Astrocyte (in vitro differentiated cells and primary cell): ENCODE measurements at regions not wholly inside any gene's neighbourhood (a gene's known extent, or its start where the extent isn't known, plus 50 kb on each side); places are given as distances from the start of the nearest gene placed in this dataset.

Experiments used
- DNase-seq: peaks from one replicate; pipeline ENCODE4 v3.0.0-alpha.2; 2010; ENCODE audit warnings: low read depth
- FAIRE-seq: peaks from 2 replicates; lab custom pipeline; 2011; peaks lifted over from hg19 to GRCh38; lab: Jason Lieb, UNC
- H2AFZ ChIP-seq: 2 replicates; pipeline ENCODE4 v1.6.0; 2012; ENCODE audit warnings: low read depth, low read length, inconsistent platforms
- H3K27ac ChIP-seq: 2 replicates; pipeline ENCODE4 v1.5.1; 2011; ENCODE audit warnings: low read depth, low read length, inconsistent platforms
- H3K27me3 ChIP-seq: 2 replicates; pipeline ENCODE4 v1.6.0; 2011; ENCODE audit warnings: low read length, inconsistent platforms; ENCODE audit not compliant: insufficient read depth
- H3K36me3 ChIP-seq: 2 replicates; pipeline ENCODE4 v1.5.1; 2011; ENCODE audit warnings: low read length, inconsistent platforms; ENCODE audit not compliant: insufficient read depth
- H3K4me1 ChIP-seq: 2 replicates; pipeline ENCODE4 v1.5.1; 2011; ENCODE audit warnings: low read length, inconsistent platforms; ENCODE audit not compliant: insufficient read depth
- H3K4me2 ChIP-seq: 2 replicates; pipeline ENCODE4 v1.6.0; 2012; ENCODE audit warnings: low read length, inconsistent platforms
- H3K4me3 ChIP-seq: 2 replicates; pipeline ENCODE4 v1.5.1; 2011; ENCODE audit warnings: low read depth, mild to moderate bottlenecking, low read length, inconsistent platforms; ENCODE audit not compliant: insufficient read depth
- H3K79me2 ChIP-seq: 2 replicates; pipeline ENCODE4 v1.6.0; 2012; ENCODE audit warnings: mild to moderate bottlenecking, low read length, inconsistent platforms; ENCODE audit not compliant: insufficient read depth
- H3K9ac ChIP-seq: 2 replicates; pipeline ENCODE4 v1.6.0; 2012; ENCODE audit warnings: mild to moderate bottlenecking, low read length, inconsistent platforms
- H3K9me3 ChIP-seq: 2 replicates; pipeline ENCODE4 v1.5.1; 2012; ENCODE audit warnings: low read depth, mild to moderate bottlenecking, low read length, inconsistent platforms; ENCODE audit not compliant: insufficient read depth
- H4K20me1 ChIP-seq: 2 replicates; pipeline ENCODE4 v1.6.0; 2012; ENCODE audit warnings: low read length, inconsistent platforms; ENCODE audit not compliant: insufficient read depth
- H3K27ac Mint-ChIP-seq: one replicate; pipeline ENCODE4 v1.8.0; 2021; ENCODE audit warnings: mild to moderate bottlenecking, mixed read lengths; ENCODE audit not compliant: unreplicated experiment
- H3K27me3 Mint-ChIP-seq: one replicate; pipeline ENCODE4 v1.8.0; 2021; ENCODE audit warnings: low read depth, mixed read lengths; ENCODE audit not compliant: unreplicated experiment
- H3K36me3 Mint-ChIP-seq: one replicate; pipeline ENCODE4 v1.8.0; 2021; ENCODE audit warnings: low read depth, mixed read lengths; ENCODE audit not compliant: unreplicated experiment
- H3K4me1 Mint-ChIP-seq: one replicate; pipeline ENCODE4 v1.8.0; 2021; ENCODE audit warnings: low read depth, mixed read lengths; ENCODE audit not compliant: unreplicated experiment
- H3K4me3 Mint-ChIP-seq: one replicate; pipeline ENCODE4 v1.8.0; 2021; ENCODE audit warnings: mild to moderate bottlenecking, moderate library complexity, mixed read lengths; ENCODE audit not compliant: unreplicated experiment
- H3K9me3 Mint-ChIP-seq: one replicate; pipeline ENCODE4 v1.8.0; 2021; ENCODE audit warnings: mild to moderate bottlenecking, mixed read lengths; ENCODE audit not compliant: unreplicated experiment
- CTCF ChIP-seq: IDR thresholded peaks from 2 replicates; pipeline ENCODE4 v1.5.1; 2011; ENCODE audit warnings: low read depth, mild to moderate bottlenecking, inconsistent platforms, low read length, moderate library complexity; ENCODE audit not compliant: insufficient read depth
- EZH2 ChIP-seq: IDR thresholded peaks from 2 replicates; pipeline ENCODE4 v1.6.1; 2012; ENCODE audit warnings: mild to moderate bottlenecking, low read length, inconsistent platforms; ENCODE audit not compliant: insufficient read depth

- Histone ChIP-seq H4K20me1 (no peaks in the 10 kb centered on the region), H2AFZ (no peak overlapping the region), H3K9me3 (no peaks in the 10 kb centered on the region), H3K9ac (no peak overlapping the region), H3K79me2 (no peaks in the 10 kb centered on the region), H3K27me3 (peaks cover 8% of the 10 kb centered on the region), H3K4me3 (no peak overlapping the region), H3K4me2 (no peak overlapping the region), H3K4me1 (no peaks in the 10 kb centered on the region), H3K27ac (no peak overlapping the region), H3K36me3 (no peaks in the 10 kb centered on the region)
- H3K9me3 Mint-ChIP-seq, result peaks cover 2% of the 10 kb centered on the region
- peaks cover 3% of the 10 kb centered on the region for H3K4me1 Mint-ChIP-seq
- FAIRE-seq (no peak), DNase-seq (no peak)
- no peaks in the 10 kb centered on the region for H3K36me3 Mint-ChIP-seq
- no peak overlapping the region for H3K27ac Mint-ChIP-seq
- H3K4me3 Mint-ChIP-seq, result no peak overlapping the region
- TF ChIP-seq CTCF (no peak), EZH2 (no peak)
- no peaks in the 10 kb centered on the region for H3K27me3 Mint-ChIP-seq
Observed at GRCh38 chr2:64243081-64244036, 99.1 kb upstream of the PELI1 start.

- Histone ChIP-seq H3K4me1 (no peaks in the 10 kb centered on the region), H3K79me2 (no peaks in the 10 kb centered on the region), H3K27me3 (peaks cover 8% of the 10 kb centered on the region), H3K9ac (no peak overlapping the region), H3K27ac (no peak overlapping the region), H4K20me1 (no peaks in the 10 kb centered on the region), H3K4me3 (no peak overlapping the region), H3K36me3 (no peaks in the 10 kb centered on the region), H3K4me2 (no peak overlapping the region), H2AFZ (no peak overlapping the region), H3K9me3 (no peaks in the 10 kb centered on the region)
- DNase-seq (no peak), FAIRE-seq (no peak)
- Mint-ChIP-seq H3K4me1 (peaks cover 3% of the 10 kb centered on the region), H3K27ac (no peak overlapping the region), H3K27me3 (no peaks in the 10 kb centered on the region), H3K9me3 (peaks cover 2% of the 10 kb centered on the region), H3K36me3 (no peaks in the 10 kb centered on the region), H3K4me3 (no peak overlapping the region)
- TF ChIP-seq CTCF, result no peak
- no peak for TF ChIP-seq EZH2
Observed at GRCh38 chr2:64244037-64244416, 99.8 kb upstream of the PELI1 start.

- H3K4me2 ChIP-seq, result no peak overlapping the region
- H3K79me2 ChIP-seq, result no peaks in the 10 kb centered on the region
Observed at GRCh38 chr2:64245631-64246030, 101.4 kb upstream of the PELI1 start.

More at GRCh38 chr2:64245631-64246030, 101.4 kb upstream of the PELI1 start:
- Mint-ChIP-seq H3K27ac (no peak overlapping the region), H3K9me3 (peaks cover 2% of the 10 kb centered on the region), H3K36me3 (no peaks in the 10 kb centered on the region), H3K4me1 (peaks cover 3% of the 10 kb centered on the region), H3K27me3 (peaks cover 2% of the 10 kb centered on the region), H3K4me3 (no peak overlapping the region)
- Histone ChIP-seq H3K9ac (no peak overlapping the region), H3K27me3 (peaks cover 8% of the 10 kb centered on the region), H2AFZ (no peak overlapping the region), H3K4me1 (no peaks in the 10 kb centered on the region), H3K27ac (no peak overlapping the region), H3K4me3 (no peak overlapping the region), H3K36me3 (no peaks in the 10 kb centered on the region), H3K9me3 (no peaks in the 10 kb centered on the region), H4K20me1 (no peaks in the 10 kb centered on the region)
- FAIRE-seq, result no peak
- DNase-seq, result no peak
- TF ChIP-seq EZH2 (no peak), CTCF (no peak)
